ENCODE measurements at regions not wholly inside any gene's neighbourhood (a gene's known extent, or its start where the extent isn't known, plus 50 kb on each side); places are given as distances from the start of the nearest gene placed in this dataset.

- no peak overlapping the region for H3K4me3 ChIP-seq (ENCODE audit: low read length in 2 of 2)
- DNase-seq = peak in 1 of 2 donors; percentile 56
- H3K9me3 ChIP-seq (ENCODE audit: control insufficient read depth, low read length) = no peaks in the 10 kb centered on the region
- no peaks in the 10 kb centered on the region for H3K4me1 ChIP-seq (ENCODE audit: control insufficient read depth in 1 of 2, insufficient read depth in 2 of 2, low read length in 2 of 2)
- no peaks in the 10 kb centered on the region for H3K27me3 ChIP-seq (ENCODE audit: control insufficient read depth in 1 of 2, insufficient read depth in 2 of 2, low read length in 1 of 2)
- H3K36me3 ChIP-seq (ENCODE audit: control insufficient read depth in 1 of 2, insufficient read depth in 2 of 2, low read length in 1 of 2) = no peaks in the 10 kb centered on the region
- H3K27ac ChIP-seq (ENCODE audit: low read depth in 1 of 2, low read length in 2 of 2) = no peak overlapping the region
- peak; percentile 82 for ATAC-seq (ENCODE audit: low FRiP score)
- intact Hi-C loops (cut with DNase I) = no loop called here
- whole genome bisulfite sequencing, 2 donors = 38 to 39% methylated on average over 11 of the region's 11 CpGs
Measured at GRCh38 chr12:76158518-76159321, 74.2 kb upstream of the NAP1L1 start.

GRCh38 chr12:76156726-76157125, 72.2 kb upstream of the NAP1L1 start:
- no peaks in the 10 kb centered on the region for H3K9me3 ChIP-seq (ENCODE audit: control insufficient read depth, low read length)
- intact Hi-C loops (cut with DNase I) = no loop called here
- H3K4me1 ChIP-seq (ENCODE audit: control insufficient read depth in 1 of 2, insufficient read depth in 2 of 2, low read length in 2 of 2) = no peaks in the 10 kb centered on the region
- no peak for ATAC-seq (ENCODE audit: low FRiP score)
- no peak overlapping the region for H3K27ac ChIP-seq (ENCODE audit: low read depth in 1 of 2, low read length in 2 of 2)
- H3K27me3 ChIP-seq (ENCODE audit: control insufficient read depth in 1 of 2, insufficient read depth in 2 of 2, low read length in 1 of 2) = no peaks in the 10 kb centered on the region
- H3K4me3 ChIP-seq (ENCODE audit: low read length in 2 of 2) = no peak overlapping the region
- DNase-seq = no peak
- no peaks in the 10 kb centered on the region for H3K36me3 ChIP-seq (ENCODE audit: control insufficient read depth in 1 of 2, insufficient read depth in 2 of 2, low read length in 1 of 2)

GRCh38 chr12:76156314-76156713, 71.8 kb upstream of the NAP1L1 start:
- ATAC-seq (ENCODE audit: low FRiP score) = no peak
- 94 to 97% methylated on average over 1 of the region's 1 CpG for WGBS, 2 donors
- intact Hi-C loops (cut with DNase I) = no loop called here

GRCh38 chr12:76155157-76155670, 70.7 kb upstream of the NAP1L1 start:
- intact Hi-C loops (cut with DNase I) = no loop called here
- no peaks in the 10 kb centered on the region for H3K27me3 ChIP-seq (ENCODE audit: control insufficient read depth in 1 of 2, insufficient read depth in 2 of 2, low read length in 1 of 2)
- no peaks in the 10 kb centered on the region for H3K36me3 ChIP-seq (ENCODE audit: control insufficient read depth in 1 of 2, insufficient read depth in 2 of 2, low read length in 1 of 2)
- H3K9me3 ChIP-seq (ENCODE audit: control insufficient read depth, low read length) = no peaks in the 10 kb centered on the region
- ATAC-seq (ENCODE audit: low FRiP score) (no peak), DNase-seq (no peak)
- no peaks in the 10 kb centered on the region for H3K4me1 ChIP-seq (ENCODE audit: control insufficient read depth in 1 of 2, insufficient read depth in 2 of 2, low read length in 2 of 2)
- H3K27ac ChIP-seq (ENCODE audit: low read depth in 1 of 2, low read length in 2 of 2) = no peak overlapping the region
- WGBS, 2 donors = 95 to 98% methylated on average over 2 of the region's 2 CpGs
- H3K4me3 ChIP-seq (ENCODE audit: low read length in 2 of 2) = no peak overlapping the region

More at GRCh38 chr12:76156314-76156713, 71.8 kb upstream of the NAP1L1 start:
- no peak overlapping the region for H3K27ac ChIP-seq (ENCODE audit: low read depth in 1 of 2, low read length in 2 of 2)
- H3K4me3 ChIP-seq (ENCODE audit: low read length in 2 of 2) = no peak overlapping the region
- H3K36me3 ChIP-seq (ENCODE audit: control insufficient read depth in 1 of 2, insufficient read depth in 2 of 2, low read length in 1 of 2) = no peaks in the 10 kb centered on the region
- DNase-seq = no peak
- H3K27me3 ChIP-seq (ENCODE audit: control insufficient read depth in 1 of 2, insufficient read depth in 2 of 2, low read length in 1 of 2) = no peaks in the 10 kb centered on the region
- no peaks in the 10 kb centered on the region for H3K4me1 ChIP-seq (ENCODE audit: control insufficient read depth in 1 of 2, insufficient read depth in 2 of 2, low read length in 2 of 2)
- no peaks in the 10 kb centered on the region for H3K9me3 ChIP-seq (ENCODE audit: control insufficient read depth, low read length)

GRCh38 chr12:76153616-76154015, 69.1 kb upstream of the NAP1L1 start:
- Histone ChIP-seq H3K27ac (ENCODE audit: low read depth in 1 of 2, low read length in 2 of 2) (no peak overlapping the region), H3K27me3 (ENCODE audit: control insufficient read depth in 1 of 2, insufficient read depth in 2 of 2, low read length in 1 of 2) (no peaks in the 10 kb centered on the region), H3K4me1 (ENCODE audit: control insufficient read depth in 1 of 2, insufficient read depth in 2 of 2, low read length in 2 of 2) (no peaks in the 10 kb centered on the region), H3K9me3 (ENCODE audit: control insufficient read depth, low read length) (no peaks in the 10 kb centered on the region), H3K36me3 (ENCODE audit: control insufficient read depth in 1 of 2, insufficient read depth in 2 of 2, low read length in 1 of 2) (no peaks in the 10 kb centered on the region), H3K4me3 (ENCODE audit: low read length in 2 of 2) (no peak overlapping the region)
- intact Hi-C loops (cut with DNase I) = no loop called here
- WGBS, 2 donors = 84 to 87% methylated on average over 3 of the region's 3 CpGs
- ATAC-seq (ENCODE audit: low FRiP score) = no peak
- no peak for DNase-seq

GRCh38 chr12:76152181-76152807, 67.8 kb upstream of the NAP1L1 start:
- DNase-seq (no peak), ATAC-seq (ENCODE audit: low FRiP score) (no peak)
- intact Hi-C loops (cut with DNase I) = no loop called here
- Histone ChIP-seq H3K4me1 (ENCODE audit: control insufficient read depth in 1 of 2, insufficient read depth in 2 of 2, low read length in 2 of 2) (no peaks in the 10 kb centered on the region), H3K4me3 (ENCODE audit: low read length in 2 of 2) (no peak overlapping the region), H3K27ac (ENCODE audit: low read depth in 1 of 2, low read length in 2 of 2) (no peak overlapping the region), H3K36me3 (ENCODE audit: control insufficient read depth in 1 of 2, insufficient read depth in 2 of 2, low read length in 1 of 2) (no peaks in the 10 kb centered on the region), H3K27me3 (ENCODE audit: control insufficient read depth in 1 of 2, insufficient read depth in 2 of 2, low read length in 1 of 2) (no peaks in the 10 kb centered on the region), H3K9me3 (ENCODE audit: control insufficient read depth, low read length) (peaks cover 1% of the 10 kb centered on the region)
- WGBS, 2 donors = 41 to 42% methylated on average over 4 of the region's 4 CpGs

- Histone ChIP-seq H3K9me3 (ENCODE audit: control insufficient read depth, low read length) (peaks cover 1% of the 10 kb centered on the region), H3K27ac (ENCODE audit: low read depth in 1 of 2, low read length in 2 of 2) (no peak overlapping the region), H3K27me3 (ENCODE audit: control insufficient read depth in 1 of 2, insufficient read depth in 2 of 2, low read length in 1 of 2) (no peaks in the 10 kb centered on the region), H3K4me3 (ENCODE audit: low read length in 2 of 2) (no peak overlapping the region), H3K4me1 (ENCODE audit: control insufficient read depth in 1 of 2, insufficient read depth in 2 of 2, low read length in 2 of 2) (no peaks in the 10 kb centered on the region), H3K36me3 (ENCODE audit: control insufficient read depth in 1 of 2, insufficient read depth in 2 of 2, low read length in 1 of 2) (no peaks in the 10 kb centered on the region)
- intact Hi-C loops (cut with DNase I) = no loop called here
- WGBS, 2 donors = 9 to 10% methylated on average over 1 of the region's 1 CpG
- DNase-seq (no peak), ATAC-seq (ENCODE audit: low FRiP score) (no peak)
Measured at GRCh38 chr12:76144245-76144549, 59.7 kb upstream of the NAP1L1 start.

GRCh38 chr12:76143343-76144244, 59.1 kb upstream of the NAP1L1 start:
- Histone ChIP-seq H3K9me3 (ENCODE audit: control insufficient read depth, low read length) (peaks cover 1% of the 10 kb centered on the region), H3K36me3 (ENCODE audit: control insufficient read depth in 1 of 2, insufficient read depth in 2 of 2, low read length in 1 of 2) (no peaks in the 10 kb centered on the region), H3K27ac (ENCODE audit: low read depth in 1 of 2, low read length in 2 of 2) (no peak overlapping the region), H3K27me3 (ENCODE audit: control insufficient read depth in 1 of 2, insufficient read depth in 2 of 2, low read length in 1 of 2) (no peaks in the 10 kb centered on the region), H3K4me3 (ENCODE audit: low read length in 2 of 2) (no peak overlapping the region), H3K4me1 (ENCODE audit: control insufficient read depth in 1 of 2, insufficient read depth in 2 of 2, low read length in 2 of 2) (no peaks in the 10 kb centered on the region)
- ATAC-seq (ENCODE audit: low FRiP score) (no peak), DNase-seq (no peak)
- 49 to 50% methylated on average over 6 of the region's 6 CpGs for WGBS, 2 donors
- intact Hi-C loops (cut with DNase I) = no loop called here

Measured in aorta (tissue), 5 donors.